GM19023 (cell line): ENCODE measurements at regions not wholly inside any gene's neighbourhood (a gene's known extent, or its start where the extent isn't known, plus 50 kb on each side); places are given as distances from the start of the nearest gene placed in this dataset.

Source experiments
- ATAC-seq: cut with Tn5 transposase; IDR thresholded peaks from one replicate; pipeline ENCODE4 v1.9.1; 2021; ENCODE audit warnings: mild to moderate bottlenecking, moderate library complexity; ENCODE audit not compliant: unreplicated experiment

- ATAC-seq = no peak
Measured at GRCh38 chr9:126088336-126088735, 238.3 kb upstream of the MVB12B start.

- no peak for ATAC-seq
Measured at GRCh38 chr9:126089789-126090188, 236.8 kb upstream of the MVB12B start.

DNA sequence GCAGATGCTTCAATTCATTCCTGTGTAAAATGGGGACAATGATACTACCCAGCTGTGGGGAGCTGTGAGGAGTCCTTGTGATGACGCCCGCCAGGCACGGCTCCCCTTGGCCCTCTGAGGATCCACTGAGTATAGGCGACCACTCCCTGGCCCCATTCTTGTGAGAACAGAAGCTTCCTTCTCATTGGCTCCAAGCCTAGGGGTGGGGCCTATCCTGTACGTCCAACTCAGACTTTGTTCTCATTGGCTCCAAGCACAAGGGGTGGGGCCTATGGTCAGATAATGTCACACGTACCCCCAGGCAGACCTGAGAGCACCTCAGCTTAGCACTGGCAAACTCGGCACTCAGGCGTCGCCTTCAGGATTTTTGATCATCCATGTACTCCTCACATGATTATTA is 232.9 kb upstream of the MVB12B start:
- no peak for ATAC-seq

DNA sequence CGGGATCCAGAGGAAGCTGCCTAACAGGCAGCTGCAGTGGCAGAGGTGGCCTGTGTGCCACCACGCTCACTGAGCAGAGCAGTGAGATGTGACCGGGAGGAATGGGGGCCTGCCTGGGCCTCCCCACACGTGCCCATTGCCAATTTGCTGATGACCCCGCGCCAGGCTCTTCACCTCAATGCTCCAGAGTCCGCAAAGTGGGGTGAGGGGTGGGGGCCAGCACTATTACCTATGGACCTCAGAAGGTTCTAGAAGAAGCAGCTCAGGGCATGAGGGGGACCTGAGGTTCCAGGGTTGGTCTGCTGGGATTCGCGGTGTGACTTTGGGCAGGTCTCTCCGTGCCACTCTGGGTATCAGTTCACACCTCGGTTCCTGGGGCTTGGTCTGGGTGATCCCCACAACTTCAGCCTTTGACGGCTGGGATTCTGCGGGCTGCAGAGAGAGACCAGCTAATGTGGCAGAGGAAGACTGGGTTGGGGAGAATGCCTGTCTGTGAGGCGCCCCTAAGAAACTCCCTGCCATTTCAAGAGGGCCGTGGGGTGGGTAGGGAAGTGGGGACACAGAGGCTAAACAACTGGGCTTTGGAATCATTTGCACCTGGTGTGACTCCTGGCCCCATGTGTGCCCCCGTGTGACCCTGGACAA is 231.0 kb upstream of the MVB12B start:
- no peak for ATAC-seq

DNA sequence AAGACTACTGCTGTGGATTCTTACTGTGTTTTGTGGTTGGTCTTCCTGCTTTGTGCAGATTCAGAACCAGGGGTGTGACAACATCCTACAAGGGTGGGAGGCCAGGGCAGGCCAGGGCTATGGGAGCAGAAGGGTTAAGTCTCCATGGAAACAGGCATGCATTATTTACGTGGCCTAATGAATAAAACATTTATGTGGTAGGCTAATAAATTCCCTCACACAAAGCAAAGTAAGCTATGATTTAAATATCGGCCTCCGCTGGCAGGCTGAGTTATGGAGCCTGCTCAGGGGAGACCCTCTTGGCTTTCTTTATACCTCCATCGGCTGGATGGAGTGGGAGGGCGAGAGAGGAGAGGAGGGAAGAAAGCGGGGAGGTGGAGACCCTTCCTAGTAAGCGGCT is 230.3 kb upstream of the MVB12B start:
- no peak for ATAC-seq

DNA sequence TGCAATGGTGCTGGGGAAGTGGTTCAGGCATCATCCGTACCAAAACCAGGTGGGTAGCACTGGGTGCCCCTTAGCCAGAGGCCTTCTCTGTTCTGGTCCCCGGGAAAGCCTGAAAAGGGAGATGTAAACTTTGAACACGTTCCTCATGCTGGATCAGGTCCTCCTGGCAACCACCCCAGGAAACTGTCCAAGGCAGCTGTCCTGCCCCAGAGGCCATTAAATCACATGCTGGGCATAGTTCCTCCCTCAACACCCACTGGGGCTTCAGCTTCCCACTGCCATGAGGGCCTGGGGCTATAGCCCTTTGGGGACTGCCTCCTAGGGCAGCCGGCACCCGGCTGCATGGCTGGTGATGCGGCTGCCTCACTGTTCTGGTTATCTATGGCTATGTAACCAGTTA is 228.9 kb upstream of the MVB12B start:
- no peak for ATAC-seq

DNA sequence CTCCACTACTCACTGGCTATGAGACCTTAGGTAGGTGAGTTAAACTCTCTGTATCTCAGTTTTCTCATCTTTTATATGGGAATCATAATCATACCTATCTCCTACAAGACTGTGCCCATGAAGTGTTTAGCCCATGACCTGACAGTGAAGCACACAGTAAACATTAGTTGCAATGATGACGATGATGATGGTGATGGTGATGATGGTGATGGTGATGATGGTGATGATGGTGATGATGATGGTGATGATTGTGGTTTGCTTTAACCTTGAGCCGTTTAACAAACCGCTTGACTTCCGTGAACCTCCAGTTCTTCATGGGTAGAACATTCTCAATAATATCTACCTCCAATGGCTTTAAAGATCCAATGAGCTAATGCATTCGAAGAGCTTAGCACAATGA is 220.2 kb upstream of the MVB12B start:
- no peak for ATAC-seq

GRCh38 chr9:126107693-126108092 is 218.9 kb upstream of the MVB12B start:
- no peak for ATAC-seq

DNA sequence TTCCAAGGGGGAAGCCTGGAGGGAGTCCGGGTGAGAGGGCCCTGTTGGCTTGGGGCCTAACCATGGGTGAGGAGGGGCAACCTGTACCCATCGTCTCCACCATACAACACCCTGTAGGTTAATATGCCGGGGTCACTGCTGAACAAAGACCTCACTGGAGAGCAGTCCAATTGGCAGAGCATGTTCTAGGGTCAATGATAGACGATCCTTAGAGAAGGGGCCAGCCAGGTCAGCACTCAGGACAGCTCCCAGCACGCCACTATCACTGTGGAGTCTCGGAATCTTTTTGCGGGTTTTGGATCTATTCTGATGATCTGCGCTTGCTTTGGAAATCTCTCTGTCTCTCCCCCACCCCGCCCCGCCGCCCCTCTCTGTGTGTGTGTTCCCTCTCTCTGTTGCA is 218.4 kb upstream of the MVB12B start:
- no peak for ATAC-seq

GRCh38 chr9:126109575-126109974 is 217.1 kb upstream of the MVB12B start:
- ATAC-seq = no peak

DNA sequence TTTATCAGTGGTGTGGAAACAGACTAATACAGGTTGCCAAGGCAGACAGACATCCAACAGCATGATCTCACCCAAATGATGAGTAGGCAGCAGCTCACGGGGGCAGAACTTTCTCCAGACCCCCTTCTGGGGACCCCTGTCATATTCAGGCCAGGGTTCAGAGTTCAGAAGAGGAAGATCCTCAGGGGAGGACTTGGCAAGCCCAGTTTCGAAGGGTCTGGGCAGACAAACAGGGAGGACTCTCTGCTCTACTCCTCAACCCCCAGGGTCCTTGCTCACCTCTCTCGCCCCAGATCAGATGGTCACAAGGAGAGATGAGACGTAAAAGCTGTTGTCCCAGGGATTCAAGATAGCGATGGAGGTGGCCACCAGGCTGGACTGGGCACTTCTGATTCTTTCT is 215.1 kb upstream of the MVB12B start:
- ATAC-seq = no peak

DNA sequence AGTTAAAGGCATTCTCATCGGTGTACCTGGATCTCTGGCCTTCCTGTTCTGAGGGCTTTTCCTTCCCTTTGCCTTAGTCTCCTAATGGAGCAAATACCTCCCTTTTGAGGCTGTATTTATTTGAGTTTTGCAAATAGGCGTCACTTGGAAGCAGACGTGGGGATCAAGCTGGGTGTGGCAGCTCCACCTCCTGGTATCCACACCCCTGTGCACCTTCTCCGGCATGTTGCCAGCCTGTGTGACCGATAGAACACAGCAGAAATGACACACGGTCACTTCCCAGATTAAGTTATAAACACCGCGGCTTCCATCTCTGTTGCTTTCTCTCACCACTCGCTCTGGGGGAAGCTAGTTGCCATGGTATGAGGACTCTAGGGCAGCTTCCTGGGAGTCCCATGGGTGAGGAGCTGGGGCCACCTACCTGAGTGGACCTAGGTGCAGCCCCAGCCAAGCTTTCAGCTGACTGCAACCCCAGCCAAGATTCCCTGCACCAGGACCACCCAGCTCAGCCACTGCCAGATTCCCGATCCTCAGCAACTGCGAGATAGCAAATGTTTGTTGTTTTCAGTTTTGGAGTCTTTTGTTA is 214.4 kb upstream of the MVB12B start:
- no peak for ATAC-seq

DNA sequence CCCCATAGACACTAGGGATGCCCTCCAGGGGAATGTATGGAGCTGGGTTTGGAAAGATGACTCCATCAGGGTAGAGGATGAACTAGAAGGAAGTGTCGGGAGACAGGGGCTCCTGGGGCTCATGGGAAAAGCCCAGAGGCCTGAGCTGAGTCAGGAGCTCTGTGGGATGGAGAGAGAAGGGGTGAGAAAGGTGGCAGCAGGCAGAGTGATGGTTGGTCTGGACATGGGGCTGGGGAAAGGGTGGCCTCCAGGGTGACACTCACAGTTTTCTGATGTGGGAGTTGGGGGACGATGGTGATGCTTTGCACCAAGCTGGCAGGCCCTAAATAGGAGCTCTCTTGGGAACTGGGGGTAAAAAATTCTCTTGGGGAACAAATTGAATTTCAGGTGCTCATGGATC is 213.5 kb upstream of the MVB12B start:
- no peak for ATAC-seq

- ATAC-seq = no peak
Measured at GRCh38 chr9:126113756-126114408, 212.7 kb upstream of the MVB12B start.

DNA sequence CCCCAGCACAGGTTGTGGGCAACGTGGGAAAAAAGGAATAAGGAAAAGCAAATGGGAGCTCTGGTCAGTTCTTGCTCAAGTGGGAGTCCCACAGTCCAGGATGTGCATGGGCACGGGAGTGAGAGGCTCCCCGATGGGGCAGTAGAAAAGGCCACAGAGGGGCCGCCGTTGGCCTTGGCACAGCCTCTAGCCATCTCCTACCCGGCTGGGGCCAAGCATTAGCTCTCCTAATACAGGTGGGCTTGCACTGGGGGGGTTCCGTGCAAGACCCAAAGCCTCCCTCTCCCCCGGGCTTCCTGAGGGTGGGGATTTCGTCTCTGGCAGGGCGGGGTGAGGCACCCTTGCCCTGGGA is 212.2 kb upstream of the MVB12B start:
- ATAC-seq = no peak

DNA sequence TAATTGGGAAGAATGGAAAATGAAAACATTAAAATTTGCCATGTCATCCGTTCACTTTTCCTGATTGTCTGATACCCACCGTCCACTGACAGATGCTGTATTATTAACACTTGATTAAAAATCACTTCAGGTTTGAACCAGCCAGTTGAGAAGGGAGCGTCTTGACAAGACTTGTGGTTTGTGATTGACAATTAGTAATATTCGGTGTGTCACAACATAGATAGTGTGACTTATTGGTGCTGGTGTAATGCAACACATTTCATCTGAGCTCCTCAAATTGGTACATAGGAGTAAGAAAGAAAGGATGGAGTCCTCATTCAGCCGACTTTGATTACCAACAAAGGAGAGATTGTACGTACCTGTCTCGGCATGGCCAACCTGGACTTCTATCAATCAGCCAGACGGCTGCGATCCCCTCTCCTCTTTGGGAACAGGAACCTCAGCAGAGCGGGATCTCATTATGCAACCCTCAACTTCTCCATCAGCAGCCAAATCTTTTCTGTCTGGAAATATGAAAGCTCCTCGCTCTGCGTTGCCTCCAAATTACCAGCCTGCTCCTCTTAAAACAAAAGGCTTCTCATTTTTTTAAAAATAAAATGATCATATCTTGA is 211.7 kb upstream of the MVB12B start:
- no peak for ATAC-seq

GRCh38 chr9:126116351-126117157 is 210.1 kb upstream of the MVB12B start:
- no peak for ATAC-seq

DNA sequence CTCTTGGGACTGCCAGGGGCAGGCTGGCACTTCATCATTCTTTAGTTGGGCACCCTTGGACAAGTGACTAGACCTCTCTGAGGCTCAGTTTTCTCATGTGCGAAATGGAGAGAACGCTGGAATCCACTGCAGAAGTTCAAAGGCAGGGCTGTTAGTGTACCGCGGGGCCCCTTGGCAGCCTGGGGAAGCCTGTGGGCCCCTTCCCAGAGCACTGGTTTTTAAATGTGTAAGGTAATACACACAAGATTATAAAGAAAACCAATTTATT is 209.5 kb upstream of the MVB12B start:
- no peak for ATAC-seq

DNA sequence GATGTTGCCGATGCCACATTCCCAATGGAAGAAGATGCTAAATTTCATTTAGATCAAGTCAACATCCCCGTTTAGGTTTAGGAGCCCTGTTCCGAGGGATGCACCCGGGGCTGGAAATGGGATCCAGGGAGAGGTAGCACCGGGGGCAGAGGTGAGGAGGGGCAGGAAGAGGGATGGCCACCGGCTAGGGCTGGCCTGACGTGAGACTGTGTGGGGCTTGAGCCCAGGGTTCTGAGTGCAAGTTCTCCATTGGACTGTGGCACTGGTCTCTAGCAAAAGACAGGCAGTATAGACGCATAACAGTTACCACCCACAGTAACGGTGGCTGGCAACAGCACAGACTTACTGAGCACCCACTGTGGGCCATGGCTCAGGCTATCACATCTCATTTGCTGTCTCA is 209.0 kb upstream of the MVB12B start:
- no peak for ATAC-seq

GRCh38 chr9:126119731-126120130 is 206.9 kb upstream of the MVB12B start:
- no peak for ATAC-seq

DNA sequence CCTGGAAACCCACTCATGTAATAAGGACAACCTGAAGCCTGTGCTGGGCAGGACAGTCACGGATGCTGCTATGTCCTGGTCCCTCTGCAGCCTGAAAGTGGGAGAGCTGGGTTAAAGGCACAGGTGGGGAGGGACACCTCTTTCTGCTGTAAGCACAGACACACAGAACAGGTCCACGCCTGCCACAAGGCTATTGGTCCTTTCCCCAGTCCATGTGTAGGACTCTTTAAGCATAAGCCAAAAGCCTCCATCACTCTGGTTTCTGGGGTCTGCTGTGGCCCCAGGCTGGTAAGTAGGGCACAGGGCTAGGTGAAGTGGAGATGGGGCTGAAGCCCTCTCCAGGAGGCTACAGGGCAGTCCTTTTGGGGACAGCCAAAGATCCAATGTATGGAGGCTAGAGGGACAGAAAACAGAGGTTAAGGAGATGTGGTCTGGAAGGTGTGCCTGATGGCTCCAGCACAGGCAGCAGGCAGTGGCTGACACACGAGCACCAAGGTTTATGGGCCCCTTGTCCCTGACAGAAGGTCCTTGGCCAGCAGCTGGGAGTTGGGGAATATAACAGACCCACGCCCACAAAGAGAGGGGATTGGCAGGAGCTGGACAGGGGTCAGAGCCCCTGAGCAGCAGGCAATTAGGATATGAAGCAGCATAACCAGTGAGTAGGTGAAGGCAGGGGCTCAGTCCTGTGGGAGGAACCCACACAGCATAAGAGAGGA is 203.6 kb upstream of the MVB12B start:
- ATAC-seq = no peak
